GM12864 (cell line): ENCODE measurements at regions not wholly inside any gene's neighbourhood (a gene's known extent, or its start where the extent isn't known, plus 50 kb on each side); places are given as distances from the start of the nearest gene placed in this dataset.

Experiments used
- DNase-seq: peaks from one replicate; pipeline ENCODE4 v3.0.0-alpha.2; 2011; ENCODE audit warnings: low read depth
- H3K4me3 ChIP-seq: 2 replicates; pipeline ENCODE4 v1.5.1; 2011; ENCODE audit warnings: mild to moderate bottlenecking, low read depth, low read length, control low read depth
- TF ChIP-seq, protein P1 (sequence below): IDR thresholded peaks from 2 replicates; pipeline ENCODE4 v1.5.1; 2011; ENCODE audit warnings: low read depth, mild to moderate bottlenecking, moderate library complexity, low read length, control low read depth, inconsistent platforms; ENCODE audit errors: missing control alignments

DNA sequence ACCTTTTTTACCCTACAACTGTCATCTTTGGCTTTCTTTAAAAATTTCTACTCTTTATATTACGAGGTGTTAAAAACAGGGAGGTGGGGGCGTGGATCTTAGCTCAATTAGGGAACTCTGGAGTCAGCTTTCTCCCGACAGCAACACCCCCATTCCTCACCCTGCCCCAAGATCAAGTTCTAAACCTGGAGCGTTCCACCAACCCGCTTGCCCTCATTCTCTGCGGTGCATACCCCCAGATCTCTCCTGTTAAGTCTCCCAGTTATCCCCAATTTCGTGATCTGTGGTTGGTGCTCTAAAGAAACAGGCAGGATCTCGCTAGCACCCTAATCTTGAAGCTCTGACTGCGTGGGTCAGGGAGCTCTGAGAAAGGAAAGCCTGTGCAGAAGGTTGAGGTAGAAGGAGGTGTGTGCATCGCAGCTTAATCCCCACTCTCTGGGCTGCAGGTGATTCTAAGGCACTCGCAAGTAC is 177.3 kb upstream of the NTM start:
- no peak for DNase-seq
- H3K4me3 ChIP-seq = no peak overlapping the region
- TF ChIP-seq, protein P1, sequence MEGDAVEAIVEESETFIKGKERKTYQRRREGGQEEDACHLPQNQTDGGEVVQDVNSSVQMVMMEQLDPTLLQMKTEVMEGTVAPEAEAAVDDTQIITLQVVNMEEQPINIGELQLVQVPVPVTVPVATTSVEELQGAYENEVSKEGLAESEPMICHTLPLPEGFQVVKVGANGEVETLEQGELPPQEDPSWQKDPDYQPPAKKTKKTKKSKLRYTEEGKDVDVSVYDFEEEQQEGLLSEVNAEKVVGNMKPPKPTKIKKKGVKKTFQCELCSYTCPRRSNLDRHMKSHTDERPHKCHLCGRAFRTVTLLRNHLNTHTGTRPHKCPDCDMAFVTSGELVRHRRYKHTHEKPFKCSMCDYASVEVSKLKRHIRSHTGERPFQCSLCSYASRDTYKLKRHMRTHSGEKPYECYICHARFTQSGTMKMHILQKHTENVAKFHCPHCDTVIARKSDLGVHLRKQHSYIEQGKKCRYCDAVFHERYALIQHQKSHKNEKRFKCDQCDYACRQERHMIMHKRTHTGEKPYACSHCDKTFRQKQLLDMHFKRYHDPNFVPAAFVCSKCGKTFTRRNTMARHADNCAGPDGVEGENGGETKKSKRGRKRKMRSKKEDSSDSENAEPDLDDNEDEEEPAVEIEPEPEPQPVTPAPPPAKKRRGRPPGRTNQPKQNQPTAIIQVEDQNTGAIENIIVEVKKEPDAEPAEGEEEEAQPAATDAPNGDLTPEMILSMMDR = no peak

DNA sequence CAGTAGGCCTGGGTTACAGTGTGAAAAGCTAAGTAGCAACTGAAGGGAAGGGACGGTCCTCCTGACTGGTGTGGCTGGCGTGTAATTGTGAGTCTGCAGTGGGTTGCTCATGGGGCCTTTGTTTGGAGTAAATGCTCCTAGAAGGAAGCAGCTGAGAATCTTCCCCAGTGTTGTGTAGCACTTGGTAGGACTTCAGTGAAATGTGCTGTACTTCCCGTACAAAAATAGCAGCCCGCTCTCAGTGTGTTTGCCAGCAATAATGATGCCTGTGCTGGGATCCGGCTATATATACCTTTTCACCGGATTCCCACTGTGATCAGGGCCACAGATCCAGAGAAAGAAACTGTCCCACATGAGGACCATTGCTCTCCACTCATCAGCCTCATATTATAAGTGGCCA is 175.7 kb upstream of the NTM start:
- DNase-seq = no peak
- no peak overlapping the region for H3K4me3 ChIP-seq
- TF ChIP-seq, protein P1 = no peak

- H3K4me3 ChIP-seq = no peak overlapping the region
- DNase-seq = no peak
- TF ChIP-seq, protein P1 = no peak
Measured at GRCh38 chr11:131195661-131196517, 174.5 kb upstream of the NTM start.

DNA sequence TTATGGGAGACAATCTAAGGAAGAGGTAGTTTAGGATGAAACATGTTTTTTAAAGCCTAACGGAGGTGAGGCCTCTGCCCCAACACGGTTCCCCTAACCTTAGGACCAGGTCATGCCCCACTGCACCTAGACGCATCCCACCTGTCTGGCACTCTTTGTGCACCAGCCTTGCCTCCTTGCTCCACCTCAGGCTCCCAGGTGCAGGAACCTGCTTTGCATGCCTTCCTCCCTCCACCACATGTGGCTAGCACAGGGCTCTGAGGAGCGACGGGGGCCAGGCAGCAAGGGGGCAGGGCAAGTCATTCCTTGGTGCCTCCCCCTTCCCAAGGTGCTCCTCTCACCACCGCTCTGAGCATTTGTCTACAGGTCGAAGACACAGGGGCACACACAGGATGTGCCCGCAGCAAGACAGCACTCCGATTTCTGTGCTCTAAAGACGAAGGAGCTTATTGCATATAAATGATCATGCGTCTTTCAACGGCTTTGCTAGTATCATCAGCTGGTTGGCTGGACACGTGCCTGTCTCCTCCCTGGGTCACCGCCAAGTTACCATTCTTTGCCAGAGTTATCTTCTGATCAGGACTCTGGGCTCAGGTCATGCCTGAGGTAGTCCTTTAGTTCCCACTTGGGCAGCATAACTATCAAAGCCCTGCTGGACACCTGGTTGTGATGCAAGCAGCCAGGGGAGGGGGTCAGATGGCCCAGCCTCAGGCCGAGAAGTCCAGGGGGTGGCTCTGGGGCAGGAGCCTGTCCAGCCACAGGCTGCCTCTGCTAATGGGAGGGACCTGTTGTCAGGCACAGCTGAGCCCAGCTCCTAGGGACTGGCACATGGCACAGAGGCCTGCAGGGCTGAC is 172.0 kb upstream of the NTM start:
- TF ChIP-seq, protein P1 = no peak
- DNase-seq = no peak
- H3K4me3 ChIP-seq = no peak overlapping the region

GRCh38 chr11:131199015-131199280 is 171.5 kb upstream of the NTM start:
- no peak overlapping the region for H3K4me3 ChIP-seq
- DNase-seq = no peak
- TF ChIP-seq, protein P1 = no peak

GRCh38 chr11:131201674-131202073 is 168.7 kb upstream of the NTM start:
- H3K4me3 ChIP-seq = no peak overlapping the region
- TF ChIP-seq, protein P1 = no peak
- DNase-seq = no peak
